GM12878 (cell line): ENCODE measurements at regions not wholly inside any gene's neighbourhood (a gene's known extent, or its start where the extent isn't known, plus 50 kb on each side); places are given as distances from the start of the nearest gene placed in this dataset.

ENCODE experiments used
- BHLHE40 ChIP-seq, 2 experiments: fragments of 450-650 bp in 1 of 2; IDR thresholded peaks; 2 replicates each; pipeline ENCODE4 v1.6.1; 2011 to 2017; ENCODE audit warnings: low read depth in 2 of 2, borderline replicate concordance in 1 of 2, improper control_type of control experiment in 1 of 2, low read length in 1 of 2, mild to moderate bottlenecking in 1 of 2
- CBX3 ChIP-seq: fragments of 200-600 bp; sonication (generic); IDR thresholded peaks from 2 replicates; pipeline ENCODE4 v1.6.1; 2016; ENCODE audit warnings: low read depth, borderline replicate concordance
- CTCF ChIP-seq, 3 experiments: IDR thresholded peaks in 2 of 3; conservative IDR thresholded peaks in 1 of 3; 2 replicates each; pipeline ENCODE4 v1.5.1; 2011; ENCODE audit warnings: low read depth in 3 of 3, low read length in 3 of 3, mild to moderate bottlenecking in 3 of 3, control low read depth in 2 of 3, moderate library complexity in 2 of 3, inconsistent platforms in 1 of 3, mixed read lengths in 1 of 3; ENCODE audit not compliant: control insufficient read depth in 2 of 3, insufficient read depth in 1 of 3; ENCODE audit errors: extremely low read depth in 1 of 3
- HDGF ChIP-seq: fragments of 450-650 bp; IDR thresholded peaks from 2 replicates; pipeline ENCODE4 v1.6.1; 2016; ENCODE audit warnings: antibody characterized with exemption
- MEF2B ChIP-seq: fragments of 450-650 bp; IDR thresholded peaks from 2 replicates; pipeline ENCODE4 v1.6.1; 2018; ENCODE audit warnings: mild to moderate bottlenecking, moderate library complexity; ENCODE audit not compliant: partially characterized antibody, poor library complexity, severe bottlenecking
- MYC ChIP-seq: IDR thresholded peaks from 2 replicates; pipeline ENCODE4 v1.6.1; 2011; ENCODE audit warnings: mild to moderate bottlenecking, low read length, moderate library complexity, inconsistent platforms; ENCODE audit not compliant: insufficient read depth, insufficient replicate concordance, insufficient read length, severe bottlenecking
- NFYB ChIP-seq: IDR thresholded peaks from 2 replicates; pipeline ENCODE4 v1.6.1; 2011; ENCODE audit warnings: low read depth, mild to moderate bottlenecking, low read length, improper control_type of control experiment, moderate library complexity; ENCODE audit not compliant: insufficient read depth
- POLR2A ChIP-seq: IDR thresholded peaks from 2 replicates; pipeline ENCODE4 v1.6.1; 2011; ENCODE audit warnings: low read depth, mild to moderate bottlenecking, low read length
- POLR2AphosphoS5 ChIP-seq: IDR thresholded peaks from 2 replicates; pipeline ENCODE4 v1.6.1; 2011; ENCODE audit warnings: mild to moderate bottlenecking, low read length, inconsistent platforms
- RCOR1 ChIP-seq: conservative IDR thresholded peaks from 2 replicates; pipeline ENCODE4 v1.6.1; 2012; ENCODE audit warnings: low read depth, low read length, improper control_type of control experiment
- SMAD1 ChIP-seq: fragments of 450-650 bp; IDR thresholded peaks from 2 replicates; pipeline ENCODE4 v1.6.1; 2018; ENCODE audit warnings: mild to moderate bottlenecking, low read depth; ENCODE audit not compliant: partially characterized antibody
- SREBF1 ChIP-seq: IDR thresholded peaks from 2 replicates; pipeline ENCODE4 v1.6.1; 2012; ENCODE audit warnings: mild to moderate bottlenecking, low read length
- TAF1 ChIP-seq: IDR thresholded peaks from 2 replicates; pipeline ENCODE4 v1.6.1; 2011; ENCODE audit warnings: mild to moderate bottlenecking, low read depth, low read length, borderline replicate concordance
- ZBTB11 ChIP-seq: fragments of 450-650 bp; formaldehyde crosslinking; IDR thresholded peaks from 2 replicates; pipeline ENCODE4 v1.5.0; 2022; ENCODE audit warnings: mild to moderate bottlenecking, missing genetic modification characterization

- TF ChIP-seq CTCF (IDR thresholded peaks at IDR 0.05 in 2 of 3, conservative IDR thresholded peaks at IDR 0.05 in 1 of 3; ENCODE audit: control insufficient read depth in 2 of 3, extremely low read depth in 1 of 3, insufficient read depth in 1 of 3, low read depth in 3 of 3, low read length in 3 of 3) = no peak
- no peak for TF ChIP-seq NFYB
- TF ChIP-seq TAF1 = no peak
- TF ChIP-seq ZBTB11 = no peak
- no peak for TF ChIP-seq POLR2A
- TF ChIP-seq BHLHE40 (IDR thresholded peaks at IDR 0.05; ENCODE audit: borderline replicate concordance in 1 of 2, low read depth in 2 of 2, low read length in 1 of 2) = no peak
- no peak for TF ChIP-seq MEF2B
- no peak for TF ChIP-seq RCOR1
- TF ChIP-seq MYC = no peak
- TF ChIP-seq SREBF1 = no peak
- TF ChIP-seq POLR2AphosphoS5 = no peak
- TF ChIP-seq CBX3 = no peak
- no peak for TF ChIP-seq HDGF
- no peak for TF ChIP-seq SMAD1
Measured at GRCh38 chr7:65454469-65454868, 80.8 kb downstream of the ZNF92 start.
